Activated CD8-positive, alpha-beta T cell treated with anti-CD3 and anti-CD28 coated beads for 36 hours (primary cell): ENCODE measurements at regions not wholly inside any gene's neighbourhood (a gene's known extent, or its start where the extent isn't known, plus 50 kb on each side); places are given as distances from the start of the nearest gene placed in this dataset.

ENCODE experiments used
- ATAC-seq: fragments of 200-7000 bp; cut with Tn5 transposase; one replicate; pipeline ENCODE4 v1.10.0; 2021; ENCODE audit warnings: mild to moderate bottlenecking, moderate library complexity
- CTCF ChIA-PET: fragments of 350-600 bp; sonication (Branson Sonifier 250); formaldehyde crosslinking; loops from one replicate; lab custom pipeline; 2021; ENCODE audit warnings: antibody characterized with exemption; lab: Charles Lee
- POLR2A ChIA-PET: fragments of 350-600 bp; sonication (Branson Sonifier 250); formaldehyde crosslinking; loops from one replicate; lab custom pipeline; 2021; ENCODE audit warnings: antibody characterized with exemption; lab: Charles Lee
- DNase-seq: peaks from one replicate; pipeline ENCODE4 v3.0.0-alpha.2; 2020
- H3K27ac Mint-ChIP-seq: one replicate; pipeline ENCODE4 v1.8.0; 2021; ENCODE audit warnings: mild to moderate bottlenecking, mixed read lengths
- H3K27me3 Mint-ChIP-seq: one replicate; pipeline ENCODE4 v1.8.0; 2021; ENCODE audit warnings: mixed read lengths
- H3K36me3 Mint-ChIP-seq: one replicate; pipeline ENCODE4 v1.8.0; 2021; ENCODE audit warnings: low read depth, mixed read lengths
- H3K4me1 Mint-ChIP-seq: one replicate; pipeline ENCODE4 v1.8.0; 2021; ENCODE audit warnings: low read depth, mixed read lengths
- H3K4me3 Mint-ChIP-seq: one replicate; pipeline ENCODE4 v1.8.0; 2021; ENCODE audit warnings: mild to moderate bottlenecking, moderate library complexity, mixed read lengths
- H3K9me3 Mint-ChIP-seq: one replicate; pipeline ENCODE4 v1.8.0; 2021; ENCODE audit warnings: mixed read lengths
- intact Hi-C: fragments of 100-400 bp; cut with micrococcal nuclease; formaldehyde crosslinking; loops from one replicate; pipeline ENCODE4 v1.10.0; 2022
- TF ChIP-seq, protein P1 (sequence below): fragments of 200-600 bp; IDR thresholded peaks from one replicate; pipeline ENCODE4 v1.8.0; 2022; ENCODE audit warnings: antibody characterized with exemption, mild to moderate bottlenecking

DNA sequence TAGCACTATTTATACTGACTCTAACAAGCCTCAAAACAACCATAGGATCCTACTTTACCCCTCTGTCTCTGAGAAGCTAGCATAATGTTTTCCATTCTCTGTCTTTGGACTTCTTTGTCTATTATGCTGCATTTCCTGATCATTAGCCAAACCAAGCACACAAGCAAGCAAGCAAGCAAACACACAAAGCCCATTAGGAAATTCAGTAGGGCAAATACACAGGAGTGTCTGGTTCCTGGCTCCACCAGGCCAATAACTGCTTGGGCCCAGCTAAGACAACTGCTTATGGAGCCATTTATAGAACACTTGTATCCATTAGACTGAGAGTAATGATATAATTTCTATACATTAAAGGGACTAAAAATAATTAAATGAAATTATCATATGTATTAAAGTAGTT, 952.9 kb upstream of the EPHA7 start:
- Mint-ChIP-seq H3K27me3 (no peaks in the 10 kb centered on the region), H3K4me3 (no peak overlapping the region), H3K27ac (no peak overlapping the region), H3K4me1 (no peaks in the 10 kb centered on the region), H3K9me3 (peaks cover 1% of the 10 kb centered on the region), H3K36me3 (no peaks in the 10 kb centered on the region)
- DNase-seq (no peak), ATAC-seq (no peak)
- POLR2A ChIA-PET, result no interaction called here
- TF ChIP-seq, protein P1, sequence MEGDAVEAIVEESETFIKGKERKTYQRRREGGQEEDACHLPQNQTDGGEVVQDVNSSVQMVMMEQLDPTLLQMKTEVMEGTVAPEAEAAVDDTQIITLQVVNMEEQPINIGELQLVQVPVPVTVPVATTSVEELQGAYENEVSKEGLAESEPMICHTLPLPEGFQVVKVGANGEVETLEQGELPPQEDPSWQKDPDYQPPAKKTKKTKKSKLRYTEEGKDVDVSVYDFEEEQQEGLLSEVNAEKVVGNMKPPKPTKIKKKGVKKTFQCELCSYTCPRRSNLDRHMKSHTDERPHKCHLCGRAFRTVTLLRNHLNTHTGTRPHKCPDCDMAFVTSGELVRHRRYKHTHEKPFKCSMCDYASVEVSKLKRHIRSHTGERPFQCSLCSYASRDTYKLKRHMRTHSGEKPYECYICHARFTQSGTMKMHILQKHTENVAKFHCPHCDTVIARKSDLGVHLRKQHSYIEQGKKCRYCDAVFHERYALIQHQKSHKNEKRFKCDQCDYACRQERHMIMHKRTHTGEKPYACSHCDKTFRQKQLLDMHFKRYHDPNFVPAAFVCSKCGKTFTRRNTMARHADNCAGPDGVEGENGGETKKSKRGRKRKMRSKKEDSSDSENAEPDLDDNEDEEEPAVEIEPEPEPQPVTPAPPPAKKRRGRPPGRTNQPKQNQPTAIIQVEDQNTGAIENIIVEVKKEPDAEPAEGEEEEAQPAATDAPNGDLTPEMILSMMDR, result no peak
- intact Hi-C loops, result no loop called here
- CTCF ChIA-PET, result no interaction called here

DNA sequence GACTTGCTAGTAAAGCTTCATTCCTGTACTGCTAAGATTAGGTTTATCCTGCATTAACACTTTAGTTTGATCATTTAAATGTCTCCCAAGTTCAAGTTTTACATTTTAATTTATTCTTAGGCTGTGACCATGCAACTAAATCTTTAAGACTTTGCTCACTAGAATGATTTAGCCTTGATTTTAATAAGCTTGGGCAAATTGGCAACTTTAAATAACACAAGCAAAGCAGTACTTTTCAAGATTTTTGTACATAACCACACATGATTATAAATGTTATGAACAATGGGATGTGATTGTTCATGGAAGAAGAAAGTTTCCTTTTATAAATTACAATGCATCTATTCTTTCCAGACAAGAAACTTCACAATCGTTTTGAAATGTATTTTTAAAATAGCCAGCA, 948.0 kb upstream of the EPHA7 start:
- peaks cover 2% of the 10 kb centered on the region for H3K9me3 Mint-ChIP-seq
- ATAC-seq (no peak), DNase-seq (no peak)
- no peaks in the 10 kb centered on the region for H3K36me3 Mint-ChIP-seq
- CTCF ChIA-PET, result no interaction called here
- no peak overlapping the region for H3K4me3 Mint-ChIP-seq
- POLR2A ChIA-PET, result no interaction called here
- no peaks in the 10 kb centered on the region for H3K27me3 Mint-ChIP-seq
- no peaks in the 10 kb centered on the region for H3K4me1 Mint-ChIP-seq
- TF ChIP-seq, protein P1, result no peak
- H3K27ac Mint-ChIP-seq, result no peak overlapping the region
- intact Hi-C loops, result no loop called here

DNA sequence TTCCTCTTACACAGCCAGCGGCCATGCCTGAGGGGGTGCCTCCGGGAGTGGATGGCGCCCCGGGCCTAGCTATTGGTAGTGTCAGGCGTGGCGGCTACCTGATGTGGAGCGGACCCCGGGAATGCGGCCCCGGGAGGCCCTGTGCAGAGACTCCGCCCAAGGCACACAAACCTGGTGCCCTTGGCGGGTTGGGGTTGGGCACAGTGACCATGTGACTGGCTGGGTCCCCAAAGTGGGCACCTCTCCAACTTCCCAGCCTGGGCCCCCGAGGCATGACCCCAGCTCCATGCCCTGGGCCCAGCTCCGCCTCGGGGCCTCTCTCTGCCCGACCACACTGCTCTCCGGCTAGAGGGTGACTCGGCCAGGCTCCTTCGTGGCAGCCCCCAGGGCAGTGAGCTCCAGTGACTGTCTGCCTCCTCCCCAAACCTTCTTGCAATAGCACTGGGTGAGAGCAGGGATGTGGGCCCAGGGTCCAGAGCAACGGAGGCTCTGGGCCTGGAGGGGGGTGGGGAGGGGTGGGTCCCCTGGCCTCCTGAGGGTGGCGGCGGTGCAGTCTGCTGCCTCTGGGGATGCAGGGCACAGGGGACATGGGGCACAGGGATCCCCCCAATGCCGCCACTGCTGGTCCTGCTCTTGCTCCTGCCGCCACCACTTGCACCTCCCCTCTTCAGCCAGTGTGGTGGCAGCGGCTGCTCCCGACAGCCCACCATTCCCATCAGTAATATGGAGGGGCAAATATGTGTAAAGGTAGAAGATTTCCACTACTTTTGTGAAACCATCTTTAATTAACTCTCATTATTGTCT, 942.9 kb upstream of the EPHA7 start:
- TF ChIP-seq, protein P1, result no peak
- intact Hi-C loops, result no loop called here
- no peaks in the 10 kb centered on the region for H3K36me3 Mint-ChIP-seq
- DNase-seq (no peak), ATAC-seq (no peak)
- POLR2A ChIA-PET, result no interaction called here
- no peak overlapping the region for H3K27ac Mint-ChIP-seq
- peaks cover 4% of the 10 kb centered on the region for H3K9me3 Mint-ChIP-seq
- H3K27me3 Mint-ChIP-seq, result no peaks in the 10 kb centered on the region
- H3K4me1 Mint-ChIP-seq, result no peaks in the 10 kb centered on the region
- CTCF ChIA-PET, result no interaction called here
- H3K4me3 Mint-ChIP-seq, result no peak overlapping the region

DNA sequence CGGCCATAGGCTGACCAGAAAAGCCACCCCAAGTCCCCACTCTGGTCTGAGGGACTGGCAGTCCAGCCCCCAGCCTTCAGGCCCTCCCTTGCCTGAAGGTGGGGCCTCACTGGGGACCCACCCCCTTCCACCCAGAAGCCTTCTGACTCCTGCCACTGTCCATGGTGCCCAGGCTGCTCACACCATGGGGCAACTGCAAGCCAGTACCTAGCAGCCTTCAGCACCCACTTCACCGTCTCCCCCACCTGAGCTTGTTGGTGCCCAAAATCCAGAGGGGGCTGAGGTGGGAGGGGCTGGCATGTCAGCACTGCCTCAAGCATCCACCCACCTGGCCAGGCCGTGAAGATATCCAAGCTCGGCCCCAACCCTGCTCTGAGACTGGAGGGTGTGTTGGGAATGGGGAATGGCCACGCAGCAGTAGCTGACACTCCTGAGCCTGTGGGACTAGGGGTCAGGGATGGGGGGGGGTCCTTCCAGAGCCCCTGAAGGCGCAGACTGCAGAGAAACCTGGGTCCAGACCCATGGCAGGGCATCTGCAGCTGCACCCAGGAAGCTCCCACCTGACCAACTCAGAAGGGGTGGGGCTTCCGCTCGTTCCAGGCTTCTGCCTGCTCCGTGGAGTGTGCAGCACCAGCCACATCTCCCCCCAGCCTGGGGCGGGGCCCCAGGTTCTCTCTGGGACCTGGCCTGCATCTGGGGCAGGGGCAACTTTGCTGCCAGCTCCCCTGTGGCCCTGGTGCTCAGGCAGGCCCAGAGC, 942.1 kb upstream of the EPHA7 start:
- no peaks in the 10 kb centered on the region for H3K4me1 Mint-ChIP-seq
- no peak overlapping the region for H3K27ac Mint-ChIP-seq
- ChIA-PET POLR2A (no interaction called here), CTCF (no interaction called here)
- H3K9me3 Mint-ChIP-seq, result peaks cover 4% of the 10 kb centered on the region
- no peaks in the 10 kb centered on the region for H3K36me3 Mint-ChIP-seq
- H3K27me3 Mint-ChIP-seq, result no peaks in the 10 kb centered on the region
- DNase-seq (no peak), ATAC-seq (no peak)
- intact Hi-C loops, result no loop called here
- H3K4me3 Mint-ChIP-seq, result no peak overlapping the region
- TF ChIP-seq, protein P1, result no peak

DNA sequence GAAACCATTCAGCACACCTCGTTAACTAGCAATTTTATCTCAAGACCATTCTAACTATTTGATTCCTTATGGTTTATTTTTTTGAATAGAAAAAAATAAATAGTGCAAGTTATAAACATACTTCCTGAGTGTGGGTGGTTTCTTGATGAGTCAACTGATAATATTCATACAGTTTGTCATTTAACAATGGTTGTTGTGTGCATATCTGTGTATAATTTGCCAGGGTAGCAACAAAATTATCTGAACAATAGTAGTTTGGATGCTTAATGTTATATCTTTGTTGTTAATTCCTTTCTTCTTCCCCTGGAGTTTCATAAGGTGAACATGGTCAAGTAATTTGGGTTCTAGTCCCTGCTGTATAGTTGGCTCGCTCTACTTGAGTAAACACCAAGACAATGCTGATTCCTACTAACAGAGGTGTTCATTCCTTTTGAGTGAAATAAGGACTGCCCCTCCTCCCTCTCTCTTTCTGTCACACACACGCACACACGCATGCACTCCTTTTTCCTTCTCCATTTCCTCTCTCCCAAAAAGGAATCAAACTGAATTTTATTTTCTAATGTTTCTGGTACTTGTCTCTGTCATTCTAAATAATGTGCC, 938.1 kb upstream of the EPHA7 start:
- no peaks in the 10 kb centered on the region for H3K36me3 Mint-ChIP-seq
- TF ChIP-seq, protein P1, result no peak

More for the DNA sequence above, 938.1 kb upstream of the EPHA7 start:
- no peak overlapping the region for H3K4me3 Mint-ChIP-seq
- ATAC-seq (no peak), DNase-seq (no peak)
- CTCF ChIA-PET, result no interaction called here
- peaks cover 2% of the 10 kb centered on the region for H3K9me3 Mint-ChIP-seq
- H3K27ac Mint-ChIP-seq, result no peak overlapping the region
- POLR2A ChIA-PET, result no interaction called here
- no peaks in the 10 kb centered on the region for H3K4me1 Mint-ChIP-seq
- no peaks in the 10 kb centered on the region for H3K27me3 Mint-ChIP-seq
- intact Hi-C loops, result no loop called here
